ENCODE measurements at regions not wholly inside any gene's neighbourhood (a gene's known extent, or its start where the extent isn't known, plus 50 kb on each side); places are given as distances from the start of the nearest gene placed in this dataset.

GRCh38 chr2:122516775-122517174 is 761.3 kb downstream of the TSN start:
- no peak overlapping the region for H3K27ac Mint-ChIP-seq
- no peak overlapping the region for H3K4me3 Mint-ChIP-seq
- no peaks in the 10 kb centered on the region for H3K4me1 Mint-ChIP-seq (ENCODE audit: low read depth)
- H3K36me3 Mint-ChIP-seq (ENCODE audit: low read depth) = no peaks in the 10 kb centered on the region
- peaks cover 10% of the 10 kb centered on the region for H3K9me3 Mint-ChIP-seq
- no peaks in the 10 kb centered on the region for H3K27me3 Mint-ChIP-seq (ENCODE audit: low read depth)

GRCh38 chr2:122519366-122519765 is 763.9 kb downstream of the TSN start:
- Mint-ChIP-seq H3K4me1 (ENCODE audit: low read depth) (no peaks in the 10 kb centered on the region), H3K36me3 (ENCODE audit: low read depth) (no peaks in the 10 kb centered on the region), H3K9me3 (peaks cover 3% of the 10 kb centered on the region), H3K4me3 (no peak overlapping the region), H3K27me3 (ENCODE audit: low read depth) (no peaks in the 10 kb centered on the region), H3K27ac (no peak overlapping the region)

GRCh38 chr2:122519821-122520611 is 764.6 kb downstream of the TSN start:
- Mint-ChIP-seq H3K9me3 (no peaks in the 10 kb centered on the region), H3K36me3 (ENCODE audit: low read depth) (no peaks in the 10 kb centered on the region), H3K4me1 (ENCODE audit: low read depth) (no peaks in the 10 kb centered on the region), H3K27ac (no peak overlapping the region), H3K27me3 (ENCODE audit: low read depth) (no peaks in the 10 kb centered on the region), H3K4me3 (no peak overlapping the region)

- Mint-ChIP-seq H3K27ac (no peak overlapping the region), H3K36me3 (ENCODE audit: low read depth) (no peaks in the 10 kb centered on the region)
These were observed 767.7 kb downstream of the TSN start for GRCh38 chr2:122523143-122523542.

GRCh38 chr2:122523981-122524380 is 768.5 kb downstream of the TSN start:
- H3K27ac Mint-ChIP-seq = no peak overlapping the region
- no peaks in the 10 kb centered on the region for H3K9me3 Mint-ChIP-seq
- H3K4me1 Mint-ChIP-seq (ENCODE audit: low read depth) = no peaks in the 10 kb centered on the region
- no peaks in the 10 kb centered on the region for H3K27me3 Mint-ChIP-seq (ENCODE audit: low read depth)
- no peak overlapping the region for H3K4me3 Mint-ChIP-seq
- H3K36me3 Mint-ChIP-seq (ENCODE audit: low read depth) = no peaks in the 10 kb centered on the region

More at GRCh38 chr2:122523143-122523542, 767.7 kb downstream of the TSN start:
- Mint-ChIP-seq H3K27me3 (ENCODE audit: low read depth) (no peaks in the 10 kb centered on the region), H3K4me3 (no peak overlapping the region), H3K4me1 (ENCODE audit: low read depth) (no peaks in the 10 kb centered on the region), H3K9me3 (no peaks in the 10 kb centered on the region)

- Mint-ChIP-seq H3K4me3 (no peak overlapping the region), H3K9me3 (no peaks in the 10 kb centered on the region)
These were observed 769.9 kb downstream of the TSN start for GRCh38 chr2:122525336-122525735.

GRCh38 chr2:122528061-122528460 is 772.6 kb downstream of the TSN start:
- Mint-ChIP-seq H3K9me3 (no peaks in the 10 kb centered on the region), H3K27ac (no peak overlapping the region), H3K4me1 (ENCODE audit: low read depth) (no peaks in the 10 kb centered on the region), H3K4me3 (no peak overlapping the region), H3K27me3 (ENCODE audit: low read depth) (no peaks in the 10 kb centered on the region), H3K36me3 (ENCODE audit: low read depth) (no peaks in the 10 kb centered on the region)

More at GRCh38 chr2:122525336-122525735, 769.9 kb downstream of the TSN start:
- no peaks in the 10 kb centered on the region for H3K27me3 Mint-ChIP-seq (ENCODE audit: low read depth)
- H3K27ac Mint-ChIP-seq = no peak overlapping the region
- no peaks in the 10 kb centered on the region for H3K4me1 Mint-ChIP-seq (ENCODE audit: low read depth)
- no peaks in the 10 kb centered on the region for H3K36me3 Mint-ChIP-seq (ENCODE audit: low read depth)

GRCh38 chr2:122528958-122529705 is 773.7 kb downstream of the TSN start:
- Mint-ChIP-seq H3K9me3 (no peaks in the 10 kb centered on the region), H3K4me1 (ENCODE audit: low read depth) (no peaks in the 10 kb centered on the region), H3K36me3 (ENCODE audit: low read depth) (no peaks in the 10 kb centered on the region), H3K4me3 (no peak overlapping the region), H3K27me3 (ENCODE audit: low read depth) (no peaks in the 10 kb centered on the region), H3K27ac (no peak overlapping the region)

GRCh38 chr2:122530814-122531213 is 775.4 kb downstream of the TSN start:
- H3K36me3 Mint-ChIP-seq (ENCODE audit: low read depth) = no peaks in the 10 kb centered on the region
- no peak overlapping the region for H3K4me3 Mint-ChIP-seq
- no peaks in the 10 kb centered on the region for H3K9me3 Mint-ChIP-seq
- H3K4me1 Mint-ChIP-seq (ENCODE audit: low read depth) = no peaks in the 10 kb centered on the region
- no peak overlapping the region for H3K27ac Mint-ChIP-seq
- no peaks in the 10 kb centered on the region for H3K27me3 Mint-ChIP-seq (ENCODE audit: low read depth)

- Mint-ChIP-seq H3K27me3 (ENCODE audit: low read depth) (no peaks in the 10 kb centered on the region), H3K9me3 (no peaks in the 10 kb centered on the region), H3K27ac (no peak overlapping the region), H3K4me3 (no peak overlapping the region), H3K4me1 (ENCODE audit: low read depth) (no peaks in the 10 kb centered on the region), H3K36me3 (ENCODE audit: low read depth) (no peaks in the 10 kb centered on the region)
These were observed 776.0 kb downstream of the TSN start for GRCh38 chr2:122531290-122532071.

GRCh38 chr2:122532072-122532344 is 776.6 kb downstream of the TSN start:
- Mint-ChIP-seq H3K27ac (no peak overlapping the region), H3K36me3 (ENCODE audit: low read depth) (no peaks in the 10 kb centered on the region), H3K4me3 (no peak overlapping the region)

GRCh38 chr2:122532481-122532880 is 777.0 kb downstream of the TSN start:
- Mint-ChIP-seq H3K36me3 (ENCODE audit: low read depth) (no peaks in the 10 kb centered on the region), H3K9me3 (no peaks in the 10 kb centered on the region), H3K4me3 (no peak overlapping the region), H3K27ac (no peak overlapping the region), H3K27me3 (ENCODE audit: low read depth) (no peaks in the 10 kb centered on the region), H3K4me1 (ENCODE audit: low read depth) (no peaks in the 10 kb centered on the region)

More at GRCh38 chr2:122532072-122532344, 776.6 kb downstream of the TSN start:
- Mint-ChIP-seq H3K27me3 (ENCODE audit: low read depth) (no peaks in the 10 kb centered on the region), H3K9me3 (no peaks in the 10 kb centered on the region), H3K4me1 (ENCODE audit: low read depth) (no peaks in the 10 kb centered on the region)

- H3K4me1 Mint-ChIP-seq (ENCODE audit: low read depth) = no peaks in the 10 kb centered on the region
- H3K4me3 Mint-ChIP-seq = no peak overlapping the region
- H3K27me3 Mint-ChIP-seq (ENCODE audit: low read depth) = no peaks in the 10 kb centered on the region
- H3K36me3 Mint-ChIP-seq (ENCODE audit: low read depth) = no peaks in the 10 kb centered on the region
- peaks cover 3% of the 10 kb centered on the region for H3K9me3 Mint-ChIP-seq
- no peak overlapping the region for H3K27ac Mint-ChIP-seq
These were observed 780.6 kb downstream of the TSN start for GRCh38 chr2:122535960-122536505.

GRCh38 chr2:122539311-122539710 is 783.9 kb downstream of the TSN start:
- H3K27me3 Mint-ChIP-seq (ENCODE audit: low read depth) = no peaks in the 10 kb centered on the region
- no peaks in the 10 kb centered on the region for H3K36me3 Mint-ChIP-seq (ENCODE audit: low read depth)
- H3K9me3 Mint-ChIP-seq = peaks cover 7% of the 10 kb centered on the region
- H3K27ac Mint-ChIP-seq = no peak overlapping the region
- H3K4me1 Mint-ChIP-seq (ENCODE audit: low read depth) = no peaks in the 10 kb centered on the region
- H3K4me3 Mint-ChIP-seq = no peak overlapping the region
